ENCODE measurements at regions not wholly inside any gene's neighbourhood (a gene's known extent, or its start where the extent isn't known, plus 50 kb on each side); places are given as distances from the start of the nearest gene placed in this dataset.
"Not testable (repeated sequence)": the region's sequence is repeated elsewhere in the genome, so short reads cannot be mapped to it uniquely, and the experiment has no call there.

- no peak for DNase-seq
Observed at GRCh38 chr13:80022146-80022545, 318.8 kb downstream of the SPRY2 start.

- no peak for DNase-seq
Observed at GRCh38 chr13:80012251-80012650, 328.7 kb downstream of the SPRY2 start.

- DNase-seq, result no peak
Observed at GRCh38 chr13:80011448-80012212, 329.3 kb downstream of the SPRY2 start.

GRCh38 chr13:80010846-80011245 is 330.1 kb downstream of the SPRY2 start:
- no peak for DNase-seq

- no peak for DNase-seq
Observed at GRCh38 chr13:80010286-80010831, 330.6 kb downstream of the SPRY2 start.

GRCh38 chr13:80009760-80010159 is 331.2 kb downstream of the SPRY2 start:
- DNase-seq, result no peak

- DNase-seq, result no peak
Observed at GRCh38 chr13:80006940-80007339, 334.0 kb downstream of the SPRY2 start.

- no peak for DNase-seq
Observed at GRCh38 chr13:80001510-80001842, 339.4 kb downstream of the SPRY2 start.

GRCh38 chr13:80000684-80001509 is 340.0 kb downstream of the SPRY2 start:
- no peak for DNase-seq

GRCh38 chr13:79999601-80000000 is 341.3 kb downstream of the SPRY2 start:
- no peak for DNase-seq

GRCh38 chr13:79998381-79998880 is 342.5 kb downstream of the SPRY2 start:
- no peak for DNase-seq

- DNase-seq, result no peak
Observed at GRCh38 chr13:79997244-79997643, 343.7 kb downstream of the SPRY2 start.

GRCh38 chr13:79995334-79995733 is 345.6 kb downstream of the SPRY2 start:
- no peak for DNase-seq

GRCh38 chr13:79992111-79992510 is 348.8 kb downstream of the SPRY2 start:
- no peak for DNase-seq

GRCh38 chr13:79990048-79990447 is 350.9 kb downstream of the SPRY2 start:
- no peak for DNase-seq

- DNase-seq, result no peak
Observed at GRCh38 chr13:79989217-79989661, 351.7 kb downstream of the SPRY2 start.

GRCh38 chr13:79988573-79988972 is 352.4 kb downstream of the SPRY2 start:
- no peak for DNase-seq

GRCh38 chr13:79987761-79988160 is 353.2 kb downstream of the SPRY2 start:
- no peak for DNase-seq

- no peak for DNase-seq
Observed at GRCh38 chr13:79987323-79987722, 353.6 kb downstream of the SPRY2 start.

GRCh38 chr13:79986890-79987289 is 354.0 kb downstream of the SPRY2 start:
- no peak for DNase-seq

GRCh38 chr13:79974935-79975650 is 365.8 kb downstream of the SPRY2 start:
- DNase-seq, result not testable (repeated sequence)

GRCh38 chr13:79973533-79973963 is 367.4 kb downstream of the SPRY2 start:
- no peak for DNase-seq

GRCh38 chr13:79972066-79972569 is 368.8 kb downstream of the SPRY2 start:
- no peak for DNase-seq
